HEK293 (cell line): ENCODE measurements at regions not wholly inside any gene's neighbourhood (a gene's known extent, or its start where the extent isn't known, plus 50 kb on each side); places are given as distances from the start of the nearest gene placed in this dataset.
"Not testable (repeated sequence)": the region's sequence is repeated elsewhere in the genome, so short reads cannot be mapped to it uniquely, and the experiment has no call there.

Source experiments
- ATF2 ChIP-seq: fragments of 450-650 bp; formaldehyde crosslinking; IDR thresholded peaks from 2 replicates; pipeline ENCODE4 v1.5.1; 2016; ENCODE audit warnings: missing biosample characterization, missing genetic modification characterization, low read depth
- CTCF ChIP-seq: fragments of 450-650 bp; formaldehyde crosslinking; IDR thresholded peaks from 2 replicates; pipeline ENCODE4 v1.5.1; 2016; ENCODE audit warnings: missing biosample characterization, missing genetic modification characterization
- HOXD13 ChIP-seq: sonication (generic); formaldehyde crosslinking; IDR thresholded peaks from 2 replicates; pipeline ENCODE4 v1.8.0; 2022; ENCODE audit warnings: missing genetic modification reagents, borderline replicate concordance
- INSM2 ChIP-seq: fragments of 450-650 bp; formaldehyde crosslinking; IDR thresholded peaks from 2 replicates; pipeline ENCODE4 v1.5.1; 2016; ENCODE audit warnings: missing biosample characterization, missing genetic modification characterization
- MZF1 ChIP-seq: fragments of 450-650 bp; formaldehyde crosslinking; IDR thresholded peaks from 2 replicates; pipeline ENCODE4 v1.5.1; 2017; ENCODE audit warnings: missing biosample characterization, missing genetic modification characterization, borderline replicate concordance
- PRDM10 ChIP-seq: fragments of 450-650 bp; formaldehyde crosslinking; IDR thresholded peaks from 2 replicates; pipeline ENCODE4 v1.5.1; 2016; ENCODE audit warnings: missing biosample characterization, missing genetic modification characterization
- RBAK ChIP-seq: fragments of 450-650 bp; formaldehyde crosslinking; IDR thresholded peaks from 2 replicates; pipeline ENCODE4 v1.5.1; 2016; ENCODE audit warnings: missing biosample characterization, missing genetic modification characterization
- ZBTB44 ChIP-seq: fragments of 450-650 bp; IDR thresholded peaks from 2 replicates; pipeline ENCODE4 v1.5.1; 2018; ENCODE audit warnings: missing biosample characterization, mild to moderate bottlenecking, missing genetic modification characterization
- ZNF146 ChIP-seq: fragments of 450-650 bp; formaldehyde crosslinking; IDR thresholded peaks from 2 replicates; pipeline ENCODE4 v1.5.1; 2016; ENCODE audit warnings: missing biosample characterization, missing genetic modification characterization
- ZNF37A ChIP-seq: fragments of 450-650 bp; IDR thresholded peaks from 2 replicates; pipeline ENCODE4 v1.5.1; 2018; ENCODE audit warnings: missing biosample characterization, missing genetic modification characterization
- ZNF391 ChIP-seq: fragments of 450-650 bp; formaldehyde crosslinking; IDR thresholded peaks from 2 replicates; pipeline ENCODE4 v1.5.1; 2016; ENCODE audit warnings: low read depth, missing biosample characterization, missing genetic modification characterization, borderline replicate concordance
- ZNF571 ChIP-seq: fragments of 450-650 bp; formaldehyde crosslinking; IDR thresholded peaks from 2 replicates; pipeline ENCODE4 v1.5.0; 2017; ENCODE audit warnings: missing biosample characterization, missing genetic modification characterization
- ZNF654 ChIP-seq: fragments of 450-650 bp; formaldehyde crosslinking; IDR thresholded peaks from 2 replicates; pipeline ENCODE4 v1.5.1; 2016; ENCODE audit warnings: low read depth, missing biosample characterization, missing genetic modification characterization

GRCh38 chr15:38644353-38644752, 79.7 kb upstream of the RASGRP1 start:
- not testable (repeated sequence) for TF ChIP-seq CTCF (tag by site-specific recombination); MZF1 (tag by site-specific recombination); ZBTB44 (tag by site-specific recombination); ZNF37A (tag by site-specific recombination); ATF2 (tag by site-specific recombination); RBAK (tag by site-specific recombination); INSM2 (tag by site-specific recombination); HOXD13 (CRISPR knock-in tag); ZNF146; PRDM10; ZNF391 (tag by site-specific recombination); ZNF654 (tag by site-specific recombination); ZNF571 (tag by site-specific recombination)
